HG02885 (cell line): ENCODE measurements at regions not wholly inside any gene's neighbourhood (a gene's known extent, or its start where the extent isn't known, plus 50 kb on each side); places are given as distances from the start of the nearest gene placed in this dataset.

Source experiments
- ATAC-seq: cut with Tn5 transposase; IDR thresholded peaks from one replicate; pipeline ENCODE4 v1.9.1; 2021; ENCODE audit warnings: mild to moderate bottlenecking; ENCODE audit not compliant: unreplicated experiment, poor library complexity

DNA sequence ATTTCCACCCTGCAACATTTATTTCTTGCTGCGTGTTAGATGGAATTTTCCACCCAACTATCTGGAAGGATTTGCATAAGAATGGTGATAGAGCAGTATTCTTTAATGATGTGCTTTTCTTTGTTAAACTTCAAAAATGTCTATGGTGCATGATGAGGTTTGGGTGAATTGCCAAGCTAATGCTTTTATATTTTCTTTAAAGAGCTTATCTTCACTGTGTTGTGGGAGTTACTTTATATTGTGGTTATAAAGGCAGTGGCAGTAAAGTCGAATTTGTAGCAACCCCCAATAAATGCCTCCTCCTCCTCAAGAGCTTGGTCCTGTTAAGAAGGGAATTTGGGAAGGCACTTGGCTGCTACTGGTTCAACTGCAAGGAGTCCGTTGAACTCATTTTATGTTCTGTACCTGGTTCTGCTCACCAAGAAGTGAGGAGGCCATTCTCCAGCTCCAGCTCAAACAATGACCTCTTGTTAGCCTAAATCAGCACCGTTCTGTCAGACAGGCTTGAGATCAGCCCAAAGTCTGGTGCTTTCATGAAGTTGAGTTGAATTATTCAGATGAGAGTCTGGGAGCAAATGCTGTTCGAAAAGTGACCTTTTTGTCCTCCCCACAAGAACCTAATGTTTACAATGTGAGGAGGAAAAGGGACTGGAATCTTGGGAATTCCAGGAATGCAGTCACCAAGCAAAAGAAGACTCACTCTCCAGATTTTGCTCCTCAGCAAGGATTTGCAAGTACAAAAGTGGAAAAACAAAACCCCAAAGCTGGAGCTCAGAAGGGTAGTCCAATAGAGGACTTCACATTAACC, 217.0 kb downstream of the TMEM38B start:
- no peak for ATAC-seq

- ATAC-seq: no peak
Observed at GRCh38 chr9:105912157-105912862, 218.0 kb downstream of the TMEM38B start.

GRCh38 chr9:105912863-105913516, 218.6 kb downstream of the TMEM38B start:
- no peak for ATAC-seq

DNA sequence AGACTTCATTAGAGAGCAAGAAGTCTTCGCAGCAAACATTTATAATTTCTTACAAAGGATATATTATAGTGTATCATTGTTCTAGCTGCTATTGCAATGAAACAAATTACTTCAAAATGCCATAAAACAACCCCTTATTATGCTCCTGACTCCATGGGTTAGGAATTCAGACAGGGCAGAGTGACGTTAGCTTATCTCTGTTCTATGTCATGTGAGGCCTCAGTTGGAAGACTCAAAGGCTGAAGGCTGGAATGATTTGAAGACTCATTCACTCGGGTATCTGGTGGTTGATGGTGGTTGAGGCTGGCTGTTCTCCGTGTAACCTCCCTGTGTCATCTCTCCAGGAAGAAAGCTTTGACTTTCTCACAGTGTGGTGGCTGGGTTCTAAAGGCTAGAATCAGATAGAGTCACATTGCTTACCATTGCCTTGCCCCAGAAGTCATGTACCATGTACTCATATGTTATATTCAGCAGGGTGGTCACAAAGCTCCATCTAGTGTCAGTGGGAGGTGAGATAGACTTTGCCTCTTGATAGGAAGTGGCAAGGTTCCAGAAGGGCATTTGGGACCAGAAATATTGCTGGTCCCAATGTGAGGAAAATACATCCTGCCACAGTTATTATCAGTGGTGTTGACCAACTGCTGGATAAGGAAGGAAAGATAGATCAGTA, 226.9 kb downstream of the TMEM38B start:
- no peak for ATAC-seq

- no peak for ATAC-seq
Observed at GRCh38 chr9:105928416-105928815, 234.1 kb downstream of the TMEM38B start.

DNA sequence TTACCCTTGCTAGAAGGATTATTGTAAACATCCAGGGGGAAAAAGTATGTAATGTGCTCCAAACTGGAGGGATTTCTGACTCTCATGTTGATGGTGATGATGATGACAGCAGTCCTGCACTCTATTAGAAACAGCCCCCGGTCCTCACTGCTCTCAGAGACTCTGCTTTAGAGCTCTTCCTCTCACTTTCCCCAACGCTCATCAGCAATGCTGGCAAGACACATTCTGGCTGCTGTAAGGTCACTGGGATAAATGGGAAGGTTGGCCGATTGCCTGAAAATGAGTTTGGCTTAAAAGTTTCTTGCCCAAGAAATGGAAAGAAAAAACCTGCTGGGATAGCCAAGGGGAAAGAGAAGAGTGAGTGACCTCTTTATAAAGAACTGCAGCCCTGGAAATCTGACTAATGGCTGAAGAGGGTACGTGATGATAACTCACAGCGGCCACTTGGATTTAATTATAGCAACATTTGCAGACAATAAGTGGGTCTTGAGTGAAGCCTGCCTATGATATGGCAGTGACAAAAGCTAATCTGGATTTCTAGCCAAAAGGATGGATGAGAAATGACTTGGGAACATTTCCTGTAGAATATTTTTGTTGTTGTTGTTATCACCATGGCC, 235.8 kb downstream of the TMEM38B start:
- ATAC-seq: no peak

DNA sequence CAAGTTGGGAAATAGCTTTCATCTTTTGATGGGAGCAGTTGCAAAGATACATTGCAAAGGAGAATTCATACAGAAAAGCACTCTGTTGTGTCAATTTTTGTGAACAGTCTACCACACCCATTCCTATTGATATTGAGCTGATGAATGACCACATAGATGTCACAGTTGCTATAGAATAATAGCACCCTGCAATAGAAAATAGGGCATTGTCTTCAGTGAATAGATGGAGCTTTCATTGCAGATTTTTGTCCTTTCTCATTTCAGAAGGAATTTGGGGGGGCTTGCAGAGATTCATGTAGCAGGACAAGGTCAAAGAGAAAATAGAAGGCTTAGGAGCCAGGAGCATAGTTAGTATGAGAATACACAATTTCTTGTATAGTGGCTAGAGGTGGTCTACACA, 237.9 kb downstream of the TMEM38B start:
- no peak for ATAC-seq

DNA sequence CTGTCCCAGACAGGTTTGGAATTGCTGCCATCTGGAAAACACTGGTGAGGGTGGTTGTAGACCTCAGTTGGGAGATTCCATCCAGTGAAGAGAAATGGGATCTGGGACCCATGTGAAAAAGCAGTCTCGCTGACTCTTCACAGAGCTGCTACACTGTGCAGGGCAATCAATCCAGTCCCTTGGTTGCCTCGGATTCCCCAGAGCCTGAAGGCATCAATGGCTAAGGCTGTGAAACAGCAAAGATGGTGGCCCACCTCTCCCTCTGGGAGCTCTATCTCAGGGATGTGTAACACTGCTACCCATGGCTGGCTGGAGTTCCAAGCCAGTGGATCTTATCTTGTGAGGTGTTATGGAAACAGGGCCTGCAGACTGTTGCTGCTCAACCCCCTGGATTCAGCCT, 256.1 kb downstream of the TMEM38B start:
- ATAC-seq: no peak

DNA sequence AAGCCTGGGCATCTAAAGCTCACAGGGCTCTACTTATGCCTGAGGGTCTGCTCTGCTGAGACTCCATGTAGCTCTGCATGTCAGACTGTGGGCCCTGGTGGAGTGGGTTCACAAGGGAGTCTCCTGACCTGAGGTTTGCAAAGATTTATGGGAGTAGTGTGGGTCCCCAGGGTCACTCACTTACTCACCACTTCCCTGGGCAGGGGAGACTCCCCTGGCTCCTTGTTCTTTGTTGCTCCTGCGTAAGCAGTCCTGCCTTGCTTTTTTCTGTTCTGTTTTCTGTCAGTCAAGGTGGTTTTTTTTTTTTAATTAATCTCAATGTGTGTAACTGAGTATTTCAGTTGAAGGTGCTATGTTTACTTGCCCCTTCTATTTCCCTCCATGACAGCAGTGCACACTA, 256.6 kb downstream of the TMEM38B start:
- no peak for ATAC-seq

- no peak for ATAC-seq
Observed at GRCh38 chr9:105954517-105954916, 260.2 kb downstream of the TMEM38B start.

DNA sequence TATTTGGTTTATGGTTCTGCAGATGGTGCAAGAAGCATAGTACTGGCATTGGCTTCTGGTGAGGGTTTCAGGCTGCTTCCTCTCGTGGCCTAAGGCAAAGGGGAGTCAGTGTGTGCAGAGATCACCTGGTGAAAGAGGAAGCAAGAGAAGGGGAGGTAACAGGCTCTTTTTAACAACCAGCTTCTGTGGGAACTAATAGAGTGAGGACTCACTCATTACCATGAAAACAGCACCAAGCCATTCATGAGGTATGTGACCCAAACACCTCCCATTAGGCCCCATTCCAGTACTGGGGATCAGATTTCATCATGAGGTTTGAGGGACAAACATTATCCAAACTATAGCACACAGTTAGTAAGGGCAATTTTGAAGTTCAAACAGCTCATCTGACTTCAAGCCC, 263.5 kb downstream of the TMEM38B start:
- no peak for ATAC-seq

GRCh38 chr9:105958587-105958986, 264.2 kb downstream of the TMEM38B start:
- ATAC-seq: no peak

DNA sequence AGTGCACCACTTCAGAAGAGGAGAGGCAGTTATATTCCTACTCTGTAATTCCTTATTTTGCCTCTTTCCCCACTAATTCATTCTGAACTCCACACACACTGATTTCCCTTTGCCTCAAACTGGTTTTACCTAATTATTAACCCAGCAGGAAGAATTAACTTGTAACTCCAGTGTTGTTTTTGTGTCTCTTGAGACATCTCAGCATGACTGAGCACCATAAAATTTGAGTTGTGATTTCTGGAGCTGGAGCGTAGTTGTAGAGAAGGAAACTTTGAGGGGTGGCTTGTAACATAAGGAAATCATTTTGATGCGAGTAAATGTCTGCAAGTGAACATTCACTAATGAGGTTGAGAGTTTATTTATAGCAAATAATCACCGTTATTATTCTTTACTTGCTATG, 265.2 kb downstream of the TMEM38B start:
- no peak for ATAC-seq

GRCh38 chr9:105963343-105964099, 269.2 kb downstream of the TMEM38B start:
- no peak for ATAC-seq

DNA sequence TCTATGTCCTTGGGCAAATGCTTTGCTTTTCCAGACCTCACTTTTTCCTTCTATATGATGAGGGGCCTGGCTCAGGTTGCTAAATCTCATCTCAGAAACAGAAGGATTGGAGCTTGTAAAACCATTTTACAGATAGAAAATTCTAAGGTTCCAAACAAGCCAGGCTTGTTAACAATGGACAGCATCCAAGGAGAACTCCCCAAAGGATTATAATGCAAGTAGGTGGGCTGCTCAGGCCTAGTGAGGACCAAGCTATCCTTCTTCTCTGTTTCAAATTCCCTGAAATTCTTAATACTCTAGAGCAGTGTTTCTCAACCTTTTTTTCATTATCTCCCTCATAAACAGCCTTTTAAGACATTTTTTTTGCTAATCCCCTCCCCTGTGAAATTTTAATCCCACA, 269.8 kb downstream of the TMEM38B start:
- no peak for ATAC-seq

DNA sequence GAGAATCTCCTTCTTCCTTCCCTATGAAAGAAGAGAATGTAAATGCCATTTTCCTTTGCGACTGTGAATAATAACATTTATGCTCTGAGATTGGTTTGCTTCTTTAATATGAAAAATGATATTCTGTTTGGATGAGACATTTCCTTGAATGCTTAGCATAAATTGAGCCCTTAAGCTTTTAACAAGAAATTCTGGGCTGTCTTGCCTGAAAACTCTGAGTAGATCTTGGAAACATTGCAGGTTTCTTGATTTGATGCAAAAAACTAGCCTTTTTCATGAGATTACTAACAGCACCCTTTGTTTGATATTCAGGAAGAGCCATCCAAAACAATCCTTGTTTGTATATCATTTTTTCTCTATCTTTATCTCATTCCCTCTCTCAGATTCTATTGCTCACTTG, 272.5 kb downstream of the TMEM38B start:
- no peak for ATAC-seq

DNA sequence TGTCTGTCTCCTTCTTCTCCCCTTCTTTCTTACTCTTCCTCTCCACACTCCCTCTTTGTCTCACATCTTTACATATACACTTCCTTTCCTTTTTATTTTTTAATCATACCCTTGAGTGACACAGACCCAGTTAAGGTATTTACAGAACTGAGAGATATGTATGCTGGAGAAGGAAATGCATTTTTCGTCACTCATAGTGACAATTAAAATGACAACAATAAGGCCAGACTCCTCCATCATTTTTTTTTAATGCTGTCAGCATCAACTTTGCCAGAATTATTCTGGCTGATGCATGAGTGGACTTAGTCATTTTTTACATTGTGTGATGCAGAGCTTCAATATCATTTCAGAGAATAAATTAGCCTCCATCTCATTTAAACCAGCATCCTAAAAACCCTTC, 272.9 kb downstream of the TMEM38B start:
- no peak for ATAC-seq

DNA sequence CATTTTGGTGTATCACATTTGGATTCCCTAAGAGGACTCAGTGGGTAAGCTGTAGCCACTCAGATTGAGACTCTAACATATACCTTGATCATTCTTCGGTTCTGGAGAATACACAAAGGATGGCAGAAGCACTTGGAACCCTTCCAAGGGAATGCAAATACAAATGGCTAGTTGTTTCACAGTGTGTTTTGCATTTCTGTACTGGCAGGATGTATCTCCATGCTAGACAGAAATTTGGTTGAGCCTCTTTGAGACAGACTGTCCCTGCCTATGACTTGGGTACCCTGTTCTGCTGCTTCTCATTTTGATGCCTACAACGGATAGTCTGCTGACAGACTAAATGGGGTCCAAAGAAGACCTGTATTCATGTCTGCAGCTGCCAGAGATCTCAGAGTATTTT, 273.5 kb downstream of the TMEM38B start:
- no peak for ATAC-seq

DNA sequence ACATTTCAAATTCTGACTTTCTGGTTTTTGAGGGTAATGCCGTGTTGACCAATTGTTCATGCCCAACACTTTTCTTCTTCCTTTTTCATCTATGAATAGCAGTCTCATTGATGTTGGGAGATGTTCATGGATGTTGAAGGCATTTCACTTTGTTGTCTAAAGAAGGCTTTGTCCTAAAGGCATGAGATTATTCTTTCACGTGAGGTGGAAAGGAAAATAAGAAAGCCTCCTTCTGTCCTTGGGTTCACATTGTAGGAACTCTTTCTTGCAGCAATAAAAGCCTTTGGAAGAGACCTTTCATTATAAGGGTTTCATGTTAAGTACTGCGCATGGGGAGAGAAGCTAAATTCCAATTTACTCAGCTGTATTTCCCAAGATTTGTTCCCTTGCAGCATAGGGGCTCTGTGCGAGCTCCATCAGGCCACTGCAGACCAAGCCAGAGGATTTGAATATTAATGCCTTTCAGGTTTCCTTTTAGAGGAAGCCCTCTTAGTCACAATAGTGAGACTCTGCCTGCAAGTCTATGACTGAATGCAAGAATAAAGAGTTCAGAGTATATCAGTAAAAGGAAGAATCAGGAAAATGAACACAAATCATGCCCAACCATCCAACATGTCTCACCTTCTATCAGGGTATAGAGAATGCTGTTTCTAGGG, 274.6 kb downstream of the TMEM38B start:
- ATAC-seq: no peak
